H9 (cell line): ENCODE measurements at regions not wholly inside any gene's neighbourhood (a gene's known extent, or its start where the extent isn't known, plus 50 kb on each side); places are given as distances from the start of the nearest gene placed in this dataset.

Experiments
- DNase-seq: peaks from one replicate; pipeline ENCODE4 v3.0.0-alpha.2; 2017
- H2AFZ ChIP-seq: one replicate; pipeline ENCODE4 v1.6.1; 2013; ENCODE audit warnings: mild to moderate bottlenecking, low read length, control low read depth, moderate library complexity
- H2AK5ac ChIP-seq: 2 replicates; pipeline ENCODE4 v1.6.1; 2013; ENCODE audit warnings: low read length, control low read depth, mixed read lengths; ENCODE audit not compliant: insufficient read length
- H2BK120ac ChIP-seq: one replicate; pipeline ENCODE4 v1.6.1; 2013; ENCODE audit warnings: low read depth, mild to moderate bottlenecking, low read length, control low read depth, inconsistent platforms; ENCODE audit not compliant: poor library complexity, severe bottlenecking
- H2BK12ac ChIP-seq: 2 replicates; pipeline ENCODE4 v1.6.1; 2013; ENCODE audit warnings: low read length, control low read depth, mixed read lengths, low read depth; ENCODE audit not compliant: insufficient read length
- H2BK15ac ChIP-seq: 2 replicates; pipeline ENCODE4 v1.6.1; 2013; ENCODE audit warnings: low read depth, low read length, control low read depth
- H2BK20ac ChIP-seq: one replicate; pipeline ENCODE4 v1.6.1; 2013; ENCODE audit warnings: low read depth, mild to moderate bottlenecking, low read length, control low read depth, inconsistent platforms; ENCODE audit not compliant: poor library complexity, severe bottlenecking
- H2BK5ac ChIP-seq: 2 replicates; pipeline ENCODE4 v1.6.1; 2013; ENCODE audit warnings: low read length, control low read depth, mixed read lengths; ENCODE audit not compliant: insufficient read length
- H3K14ac ChIP-seq: 2 replicates; pipeline ENCODE4 v1.6.1; 2013; ENCODE audit warnings: low read length, control low read depth; ENCODE audit not compliant: insufficient read depth
- H3K18ac ChIP-seq: 2 replicates; pipeline ENCODE4 v1.6.1; 2013; ENCODE audit warnings: low read depth, mild to moderate bottlenecking, mixed read lengths, low read length, control low read depth; ENCODE audit not compliant: insufficient read length
- H3K23ac ChIP-seq: 2 replicates; pipeline ENCODE4 v1.6.1; 2013; ENCODE audit warnings: low read length, control low read depth, mixed read lengths, low read depth; ENCODE audit not compliant: insufficient read length
- H3K23me2 ChIP-seq: 2 replicates; pipeline ENCODE4 v1.6.1; 2013; ENCODE audit warnings: low read depth, mild to moderate bottlenecking, mixed read lengths, low read length, control low read depth; ENCODE audit not compliant: insufficient read length, poor library complexity, severe bottlenecking
- H3K27ac ChIP-seq: 2 replicates; pipeline ENCODE4 v1.5.1; 2013; ENCODE audit warnings: low read length, control low read depth, mixed read lengths, low read depth; ENCODE audit not compliant: insufficient read length
- H3K27me3 ChIP-seq: 2 replicates; pipeline ENCODE4 v1.6.1; 2013; ENCODE audit warnings: low read length, control low read depth, inconsistent platforms; ENCODE audit not compliant: insufficient read depth
- H3K4ac ChIP-seq: 2 replicates; pipeline ENCODE4 v1.6.1; 2013; ENCODE audit warnings: low read depth, mild to moderate bottlenecking, control low read depth, inconsistent platforms, low read length, moderate library complexity
- H3K4me1 ChIP-seq: 2 replicates; pipeline ENCODE4 v1.6.1; 2013; ENCODE audit warnings: low read length, control low read depth, inconsistent platforms; ENCODE audit not compliant: insufficient read depth
- H3K4me2 ChIP-seq: 2 replicates; pipeline ENCODE4 v1.6.1; 2013; ENCODE audit warnings: low read length, control low read depth, mixed read lengths; ENCODE audit not compliant: insufficient read length, insufficient read depth
- H3K56ac ChIP-seq: 2 replicates; pipeline ENCODE4 v1.6.1; 2013; ENCODE audit warnings: low read depth, mild to moderate bottlenecking, mixed read lengths, low read length, control low read depth; ENCODE audit not compliant: insufficient read length
- H3K79me1 ChIP-seq: 2 replicates; pipeline ENCODE4 v1.6.1; 2013; ENCODE audit warnings: low read depth, mild to moderate bottlenecking, moderate library complexity, low read length, control low read depth, inconsistent platforms; ENCODE audit not compliant: insufficient read depth, poor library complexity, severe bottlenecking
- H3K79me2 ChIP-seq: 2 replicates; pipeline ENCODE4 v1.6.1; 2013; ENCODE audit warnings: low read length, control low read depth, inconsistent platforms; ENCODE audit not compliant: insufficient read depth
- H3K9ac ChIP-seq: 2 replicates; pipeline ENCODE4 v1.6.1; 2013; ENCODE audit warnings: low read length, control low read depth, mixed read lengths; ENCODE audit not compliant: insufficient read length; ENCODE audit errors: extremely low read depth
- H3K9me3 ChIP-seq: one replicate; pipeline ENCODE4 v1.6.1; 2013; ENCODE audit warnings: low read depth, low read length, inconsistent platforms; ENCODE audit not compliant: control insufficient read depth
- H3T11ph ChIP-seq: one replicate; pipeline ENCODE4 v1.6.1; 2013; ENCODE audit warnings: mild to moderate bottlenecking, low read length, control low read depth, inconsistent platforms
- H4K20me1 ChIP-seq: one replicate; pipeline ENCODE4 v1.6.1; 2013; ENCODE audit not compliant: control insufficient read depth, insufficient read length, insufficient read depth
- H4K5ac ChIP-seq: 2 replicates; pipeline ENCODE4 v1.6.1; 2013; ENCODE audit warnings: low read depth, mild to moderate bottlenecking, mixed read lengths, low read length, control low read depth; ENCODE audit not compliant: insufficient read length
- H4K8ac ChIP-seq: replicated peaks from 2 replicates; pipeline ENCODE4 v1.6.1; 2013; ENCODE audit warnings: low read length, control low read depth, mixed read lengths, low read depth; ENCODE audit not compliant: insufficient read length
- H4K91ac ChIP-seq: 2 replicates; pipeline ENCODE4 v1.6.1; 2013; ENCODE audit warnings: low read depth, mild to moderate bottlenecking, moderate library complexity, mixed read lengths, low read length, control low read depth; ENCODE audit not compliant: insufficient read length
- H3K27ac Mint-ChIP-seq, 3 experiments: 2 replicates in 2 of 3; 3 replicates in 1 of 3; pipeline ENCODE4 v1.8.0; 2020 to 2021; ENCODE audit warnings: mixed read lengths in 3 of 3, mild to moderate bottlenecking in 1 of 3, moderate library complexity in 1 of 3
- H3K27me3 Mint-ChIP-seq: 2 replicates; pipeline ENCODE4 v1.8.0; 2021; ENCODE audit warnings: low read depth, mild to moderate bottlenecking, moderate library complexity, mixed read lengths
- H3K36me3 Mint-ChIP-seq, 3 experiments: 2 replicates in 2 of 3; 3 replicates in 1 of 3; pipeline ENCODE4 v1.8.0; 2020 to 2021; ENCODE audit warnings: low read depth in 3 of 3, mixed read lengths in 3 of 3; ENCODE audit not compliant: insufficient read depth in 1 of 3
- H3K4me1 Mint-ChIP-seq, 2 experiments: 2 replicates each; pipeline ENCODE4 v1.8.0; 2020; ENCODE audit warnings: mixed read lengths in 2 of 2
- H3K4me3 Mint-ChIP-seq, 2 experiments: 2 replicates in 1 of 2; 3 replicates in 1 of 2; pipeline ENCODE4 v1.8.0; 2020 to 2021; ENCODE audit warnings: mild to moderate bottlenecking in 2 of 2, mixed read lengths in 2 of 2, moderate library complexity in 1 of 2
- H3K9me3 Mint-ChIP-seq, 2 experiments: 2 replicates in 1 of 2; 3 replicates in 1 of 2; pipeline ENCODE4 v1.8.0; 2020; ENCODE audit warnings: mild to moderate bottlenecking in 2 of 2, mixed read lengths in 2 of 2, moderate library complexity in 1 of 2
- CTCF ChIP-seq: fragments of 200-600 bp; sonication (generic); conservative IDR thresholded peaks from 3 replicates; pipeline ENCODE4 v1.8.0; 2021; ENCODE audit warnings: antibody characterized with exemption, mild to moderate bottlenecking
- WGBS: extraction: QIAGEN DNeasy Blood & Tissue Kit; methylation state at CpG from one replicate; pipeline ENCODE4 v1.1.7; 2013; ENCODE audit warnings: missing lambda C conversion rate, low lambda C conversion rate, mixed read lengths; ENCODE audit not compliant: insufficient read length; ENCODE audit errors: extremely low coverage; 5-methylcytosine and 5-hydroxymethylcytosine counted together

GRCh38 chr2:34853646-34854045 is 1254.5 kb upstream of the FAM98A start:
- H3K4me3 Mint-ChIP-seq: no peak overlapping the region
- no peak overlapping the region for H3K14ac ChIP-seq
- no peak overlapping the region for H3K27ac Mint-ChIP-seq
- no peak overlapping the region for H4K8ac ChIP-seq
- no peak overlapping the region for H3K9ac ChIP-seq
- H3T11ph ChIP-seq: no peak overlapping the region
- H2BK15ac ChIP-seq: no peak overlapping the region
- peaks cover 0 to 2% (median 0%) of the 10 kb centered on the region in 3 experiments; a peak in 2 of 7 replicates for H3K36me3 Mint-ChIP-seq
- H3K4ac ChIP-seq: no peak overlapping the region
- WGBS: no CpG with 5 or more reads among the region's 5 CpGs
- no peak overlapping the region for H3K27ac ChIP-seq
- peaks cover 4 to 8% of the 10 kb centered on the region in 2 experiments; a peak in 2 of 5 replicates for H3K9me3 Mint-ChIP-seq
- H3K23me2 ChIP-seq: no peaks in the 10 kb centered on the region
- no peaks in the 10 kb centered on the region for H3K4me1 ChIP-seq
- H3K23ac ChIP-seq: no peak overlapping the region
- H4K20me1 ChIP-seq: no peaks in the 10 kb centered on the region
- TF ChIP-seq CTCF: no peak
- H3K27me3 Mint-ChIP-seq: no peaks in the 10 kb centered on the region
- H3K56ac ChIP-seq: no peak overlapping the region
- H3K4me1 Mint-ChIP-seq: no peaks in the 10 kb centered on the region
- no peaks in the 10 kb centered on the region for H3K79me2 ChIP-seq
- no peak overlapping the region for H3K18ac ChIP-seq
- H2BK120ac ChIP-seq: no peak overlapping the region
- H2BK5ac ChIP-seq: no peak overlapping the region
- H2AFZ ChIP-seq: no peak overlapping the region
- no peaks in the 10 kb centered on the region for H3K9me3 ChIP-seq
- H3K27me3 ChIP-seq: no peaks in the 10 kb centered on the region
- no peak for DNase-seq
- no peak overlapping the region for H4K5ac ChIP-seq
- H3K79me1 ChIP-seq: no peaks in the 10 kb centered on the region
- H2BK12ac ChIP-seq: no peak overlapping the region
- no peak overlapping the region for H4K91ac ChIP-seq
- H2AK5ac ChIP-seq: no peak overlapping the region
- H3K4me2 ChIP-seq: no peak overlapping the region
- peak overlapping the region; percentile 45 for H2BK20ac ChIP-seq
